Stimulated activated CD8-positive, alpha-beta memory T cell treated with anti-CD3 and anti-CD28 coated beads, Interleukin-12 subunit alpha, Interleukin-12 subunit beta, amount 100 ng/mL, for 1 hour (primary cell): ENCODE measurements at regions not wholly inside any gene's neighbourhood (a gene's known extent, or its start where the extent isn't known, plus 50 kb on each side); places are given as distances from the start of the nearest gene placed in this dataset.

Experiments
- DNase-seq: peaks from one replicate; pipeline ENCODE4 v3.0.0-alpha.2; 2020; ENCODE audit warnings: low read depth

- DNase-seq = no peak
Measured at GRCh38 chr1:36743286-36744005, 260.7 kb upstream of the CSF3R start.

GRCh38 chr1:36741066-36741465 lies 258.4 kb upstream of the CSF3R start:
- no peak for DNase-seq

- no peak for DNase-seq
Measured at GRCh38 chr1:36740446-36740845, 257.7 kb upstream of the CSF3R start.

DNA sequence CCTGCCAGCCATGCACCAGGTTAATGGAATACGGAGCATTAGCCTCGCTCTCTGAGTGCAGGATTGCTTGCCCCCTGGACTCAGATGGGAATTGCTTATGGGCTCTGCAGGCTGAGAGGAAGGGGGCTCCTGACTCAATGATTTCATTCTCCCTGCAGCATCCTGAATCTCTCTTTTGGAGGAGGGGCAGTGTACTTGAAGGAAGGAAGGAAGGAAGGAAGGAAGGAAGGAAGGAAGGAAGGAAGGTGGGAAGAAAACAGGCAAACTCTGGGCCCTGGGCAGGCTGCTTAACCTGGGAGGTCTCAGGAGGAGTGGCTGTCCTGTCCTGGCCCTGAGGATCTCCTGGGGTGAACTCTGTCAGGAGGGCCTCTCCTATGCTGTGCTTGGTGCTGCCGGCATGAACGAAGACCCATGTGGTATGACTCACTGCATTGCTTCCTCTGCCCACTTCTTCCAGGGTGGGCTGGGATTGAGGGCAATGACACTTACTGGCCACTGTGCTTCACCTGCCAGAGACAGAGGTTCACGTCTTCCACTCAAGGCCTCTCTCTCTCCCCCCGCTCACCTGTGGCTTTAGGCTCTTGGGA lies 257.1 kb upstream of the CSF3R start:
- no peak for DNase-seq

- no peak for DNase-seq
Measured at GRCh38 chr1:36738245-36738644, 255.5 kb upstream of the CSF3R start.

- DNase-seq = no peak
Measured at GRCh38 chr1:36737767-36738166, 255.1 kb upstream of the CSF3R start.

DNA sequence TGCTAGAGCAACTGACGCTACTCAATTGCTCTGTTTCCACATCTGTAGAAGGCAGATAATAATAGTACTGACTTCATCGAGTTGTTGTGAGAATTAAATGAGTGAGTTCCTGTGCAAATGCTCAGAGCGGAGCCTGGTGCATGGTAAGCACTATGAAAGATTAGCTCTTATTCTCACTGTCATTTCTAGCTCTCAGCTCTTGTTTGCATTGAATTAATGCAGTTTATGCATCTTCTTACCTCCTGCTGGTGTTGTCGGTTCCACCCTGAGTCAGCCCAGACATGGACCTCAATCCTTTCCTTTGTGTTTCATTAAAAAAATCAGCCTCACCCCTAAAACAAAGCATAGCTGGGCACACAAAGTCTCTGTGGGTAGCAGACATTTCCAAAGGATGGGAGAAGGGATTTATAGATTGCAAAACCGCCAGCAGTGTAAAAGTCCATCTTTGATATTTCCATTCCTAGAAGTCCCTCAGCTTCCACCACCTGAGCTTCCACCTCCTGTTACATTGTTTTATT lies 254.4 kb upstream of the CSF3R start:
- DNase-seq = no peak

DNA sequence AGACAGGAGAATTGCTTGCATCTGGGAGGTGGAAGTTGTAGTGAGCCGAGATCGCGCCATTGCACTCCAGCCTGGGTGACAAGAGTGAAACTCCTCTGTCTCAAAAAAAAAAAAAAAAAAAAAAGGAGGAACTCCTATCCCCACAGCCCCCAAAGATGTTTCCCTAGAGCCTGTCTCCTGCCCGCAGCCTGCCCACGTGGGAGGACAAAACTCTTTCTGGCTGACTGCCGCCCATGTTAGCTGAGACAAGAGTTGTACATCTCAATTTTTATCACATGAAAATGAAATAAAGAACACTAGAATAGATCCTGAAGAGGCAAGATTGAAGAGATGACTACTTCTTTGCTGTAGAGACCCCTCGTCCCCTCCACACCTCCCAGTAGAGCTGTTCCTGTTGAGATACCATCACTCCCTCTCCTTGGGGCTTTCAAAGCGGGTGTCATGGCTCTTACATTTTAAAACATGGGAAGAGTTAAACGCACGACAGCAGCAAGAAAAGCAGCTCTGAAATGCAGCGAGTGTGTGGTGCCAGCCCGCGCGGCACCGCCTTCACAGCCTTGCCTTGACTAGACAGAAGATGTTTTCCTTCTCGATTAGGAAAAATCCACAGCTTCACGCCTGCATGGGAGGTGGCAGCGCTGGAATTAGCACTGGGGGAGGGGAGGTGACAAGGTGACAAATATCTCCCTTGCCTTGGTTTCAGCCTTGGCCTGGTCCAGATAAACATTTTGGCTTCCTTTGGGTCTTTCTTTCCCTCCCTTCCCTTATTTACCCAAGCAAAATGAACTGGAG lies 253.4 kb upstream of the CSF3R start:
- DNase-seq = no peak

- no peak for DNase-seq
Measured at GRCh38 chr1:36735436-36735835, 252.7 kb upstream of the CSF3R start.

GRCh38 chr1:36734356-36734755 lies 251.6 kb upstream of the CSF3R start:
- no peak for DNase-seq

- DNase-seq = no peak
Measured at GRCh38 chr1:36733748-36734147, 251.0 kb upstream of the CSF3R start.

- no peak for DNase-seq
Measured at GRCh38 chr1:36732015-36732356, 249.3 kb upstream of the CSF3R start.

GRCh38 chr1:36731226-36732014 lies 248.7 kb upstream of the CSF3R start:
- no peak for DNase-seq

- no peak for DNase-seq
Measured at GRCh38 chr1:36730599-36730998, 247.9 kb upstream of the CSF3R start.

DNA sequence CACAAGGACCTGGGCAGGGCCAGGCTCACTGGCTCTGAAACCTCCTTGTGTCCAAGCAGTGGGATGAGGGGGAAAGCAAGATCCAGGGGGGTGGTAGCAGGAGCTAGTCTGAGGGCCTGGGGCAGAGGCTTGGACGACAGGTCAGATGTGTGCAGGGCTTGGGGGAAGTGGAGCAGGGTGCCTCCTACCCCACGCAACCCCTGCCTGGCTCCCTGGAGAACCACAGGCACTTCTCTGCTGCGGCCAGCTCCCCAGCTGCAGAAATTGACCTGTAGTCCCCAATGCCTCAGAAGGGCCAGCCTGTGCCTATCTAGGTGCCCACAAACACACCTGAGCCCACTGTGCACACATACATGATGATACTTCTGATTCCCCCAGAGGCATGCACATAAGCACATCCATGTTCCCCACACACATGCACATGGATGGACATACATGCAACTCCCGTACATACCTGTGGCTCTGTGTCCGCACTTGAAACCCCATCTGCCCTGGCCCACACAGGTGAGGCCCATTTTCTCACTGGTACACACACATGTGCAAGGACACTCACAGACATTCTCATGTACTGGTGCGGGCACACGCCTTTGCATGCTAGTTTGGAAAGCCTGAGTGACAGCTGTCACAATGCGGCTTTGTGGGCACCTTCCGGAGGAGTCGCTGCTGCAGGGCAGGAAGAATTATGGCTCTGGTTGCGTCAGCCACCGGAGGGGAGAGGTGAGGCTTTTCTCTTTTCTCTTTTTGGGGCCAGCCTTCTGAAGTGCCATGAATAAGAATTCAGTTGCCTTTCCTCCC lies 247.2 kb upstream of the CSF3R start:
- DNase-seq = no peak

DNA sequence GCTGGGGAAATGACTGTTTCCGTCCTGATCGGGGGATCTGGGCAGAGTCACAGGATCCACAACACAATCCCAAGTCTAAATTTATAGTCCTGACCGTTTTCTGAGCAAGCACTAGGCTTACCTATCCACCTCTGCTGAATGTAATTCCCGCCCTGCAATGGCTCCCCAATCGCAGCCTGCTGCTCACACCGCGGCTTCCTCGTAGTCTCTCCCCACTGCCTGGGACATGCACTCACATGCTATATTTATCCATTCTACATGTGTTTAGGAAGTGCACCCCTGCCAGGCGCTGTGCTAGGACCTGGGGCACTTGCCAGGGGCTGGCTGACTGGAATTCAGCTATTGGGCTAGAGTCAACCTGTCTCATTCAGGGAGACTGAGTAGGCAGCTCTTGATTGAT lies 246.6 kb upstream of the CSF3R start:
- DNase-seq = no peak

GRCh38 chr1:36728846-36729245 lies 246.1 kb upstream of the CSF3R start:
- no peak for DNase-seq

DNA sequence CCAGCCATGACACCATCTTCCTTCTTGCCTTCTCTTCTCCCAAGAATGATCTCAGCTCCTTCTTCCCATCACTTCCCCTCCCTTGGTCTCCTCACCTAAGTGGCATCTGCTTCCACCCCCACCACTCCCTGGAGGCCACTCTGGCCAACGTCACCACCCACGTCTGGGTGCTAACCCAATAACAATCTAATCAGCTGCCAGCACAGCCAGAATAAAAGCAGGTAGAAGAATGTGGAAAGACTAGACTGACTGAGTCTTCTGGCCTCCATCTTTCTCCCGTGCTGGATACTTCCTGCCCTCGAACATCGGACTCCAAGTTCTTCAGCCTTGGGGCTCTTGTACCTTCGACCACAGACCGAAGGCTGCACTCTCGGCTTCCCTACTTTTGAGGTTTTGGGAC lies 245.3 kb upstream of the CSF3R start:
- no peak for DNase-seq

- DNase-seq = no peak
Measured at GRCh38 chr1:36725151-36725550, 242.4 kb upstream of the CSF3R start.

GRCh38 chr1:36723813-36724212 lies 241.1 kb upstream of the CSF3R start:
- no peak for DNase-seq

DNA sequence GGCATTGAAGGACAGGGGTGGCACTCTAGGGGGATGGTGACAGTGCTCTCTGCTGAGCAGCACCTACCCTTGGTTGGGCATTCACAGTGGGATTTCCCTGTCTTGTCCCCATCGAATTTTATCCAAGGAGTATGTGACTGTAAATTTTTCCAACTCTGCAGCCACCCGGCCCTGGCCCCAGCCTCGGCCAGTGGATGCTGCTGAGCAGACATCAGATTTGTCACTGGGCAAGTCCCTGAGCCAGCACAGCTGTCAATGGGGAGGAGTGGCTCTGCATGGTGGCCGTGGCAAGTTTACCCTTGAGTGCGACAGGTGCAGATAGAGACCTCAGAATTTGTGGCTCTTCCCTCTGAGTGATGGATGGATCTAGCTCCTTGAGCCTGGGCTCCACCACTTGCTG lies 240.2 kb upstream of the CSF3R start:
- DNase-seq = no peak

- no peak for DNase-seq
Measured at GRCh38 chr1:36721261-36721660, 238.5 kb upstream of the CSF3R start.
